Gastrocnemius medialis (tissue), 4 donors: ENCODE measurements at regions not wholly inside any gene's neighbourhood (a gene's known extent, or its start where the extent isn't known, plus 50 kb on each side); places are given as distances from the start of the nearest gene placed in this dataset.

ENCODE experiments used
- POLR2A ChIP-seq, 2 donors: fragments of 450-650 bp; IDR thresholded peaks; one replicate each; pipeline ENCODE4 v1.6.1; 2017; ENCODE audit warnings: antibody characterized with exemption in 2 of 2, mild to moderate bottlenecking in 2 of 2, moderate library complexity in 2 of 2
- TF ChIP-seq, protein P1 (sequence below), 5 experiments: fragments of 450-650 bp in 3 of 5; fragments of 200-600 bp in 2 of 5; sonication (generic) in 2 of 5; IDR thresholded peaks in 4 of 5; conservative IDR thresholded peaks in 1 of 5; 1 replicate in 4 of 5; 2 replicates in 1 of 5; pipeline ENCODE4 v1.5.1; 2016 to 2019; ENCODE audit warnings: antibody characterized with exemption in 5 of 5, mild to moderate bottlenecking in 3 of 5, moderate library complexity in 3 of 5

DNA sequence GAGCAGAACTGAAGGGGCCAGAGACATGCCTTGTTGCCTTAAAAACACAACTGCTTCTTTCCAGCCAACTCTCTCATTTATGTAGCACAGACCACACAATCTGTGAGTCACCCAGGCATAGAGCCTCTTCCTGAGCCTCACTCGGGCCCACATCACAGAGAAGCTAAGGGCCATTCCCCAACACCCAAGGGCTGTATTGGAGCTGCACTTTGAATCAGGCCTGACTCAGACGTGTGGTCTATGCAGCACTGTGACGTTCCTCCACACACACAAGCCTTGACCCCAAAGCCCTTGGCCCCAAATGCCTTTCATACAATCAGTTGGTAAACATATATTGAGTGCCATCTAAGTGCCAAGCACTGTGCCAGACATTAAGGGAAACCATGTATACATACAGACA is 308.9 kb upstream of the DYNLRB2 start:
- TF ChIP-seq, protein P1, sequence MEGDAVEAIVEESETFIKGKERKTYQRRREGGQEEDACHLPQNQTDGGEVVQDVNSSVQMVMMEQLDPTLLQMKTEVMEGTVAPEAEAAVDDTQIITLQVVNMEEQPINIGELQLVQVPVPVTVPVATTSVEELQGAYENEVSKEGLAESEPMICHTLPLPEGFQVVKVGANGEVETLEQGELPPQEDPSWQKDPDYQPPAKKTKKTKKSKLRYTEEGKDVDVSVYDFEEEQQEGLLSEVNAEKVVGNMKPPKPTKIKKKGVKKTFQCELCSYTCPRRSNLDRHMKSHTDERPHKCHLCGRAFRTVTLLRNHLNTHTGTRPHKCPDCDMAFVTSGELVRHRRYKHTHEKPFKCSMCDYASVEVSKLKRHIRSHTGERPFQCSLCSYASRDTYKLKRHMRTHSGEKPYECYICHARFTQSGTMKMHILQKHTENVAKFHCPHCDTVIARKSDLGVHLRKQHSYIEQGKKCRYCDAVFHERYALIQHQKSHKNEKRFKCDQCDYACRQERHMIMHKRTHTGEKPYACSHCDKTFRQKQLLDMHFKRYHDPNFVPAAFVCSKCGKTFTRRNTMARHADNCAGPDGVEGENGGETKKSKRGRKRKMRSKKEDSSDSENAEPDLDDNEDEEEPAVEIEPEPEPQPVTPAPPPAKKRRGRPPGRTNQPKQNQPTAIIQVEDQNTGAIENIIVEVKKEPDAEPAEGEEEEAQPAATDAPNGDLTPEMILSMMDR (IDR thresholded peaks at IDR 0.05 in 4 of 5, conservative IDR thresholded peaks at IDR 0.05 in 1 of 5) = no peak
- no peak for TF ChIP-seq POLR2A (IDR thresholded peaks at IDR 0.05)
